PC-9 (cell line): ENCODE measurements at regions not wholly inside any gene's neighbourhood (a gene's known extent, or its start where the extent isn't known, plus 50 kb on each side); places are given as distances from the start of the nearest gene placed in this dataset.

Source experiments
- BruUV-seq: library from RNA; stranded (reverse); fragments of 400-500 nt; replicated peaks from 2 replicates; lab custom pipeline; 2021; lab: Mats Ljungman, UMichigan
- CTCF ChIA-PET: fragments of 300-600 bp; sonication (Branson Sonifier 250); formaldehyde crosslinking; loops from one replicate; lab custom pipeline; 2022; ENCODE audit warnings: antibody characterized with exemption; lab: Charles Lee
- POLR2A ChIA-PET: fragments of 300-600 bp; sonication (Branson Sonifier 250); formaldehyde crosslinking; loops from one replicate; lab custom pipeline; 2022; ENCODE audit warnings: antibody characterized with exemption; ENCODE audit not compliant: unreplicated experiment; lab: Charles Lee
- DNase-seq, 2 experiments: peaks; one replicate each; pipeline versions ENCODE4 v3.0.0 to v3.0.0-alpha.2; 2015 to 2022; ENCODE audit warnings: mixed read lengths in 1 of 2
- H2AFZ ChIP-seq: fragments of 200-600 bp; sonication (generic); 2 replicates; pipeline ENCODE4 v1.8.1; 2017; ENCODE audit warnings: antibody characterized with exemption
- H3F3A ChIP-seq: fragments of 200-600 bp; sonication (generic); 2 replicates; pipeline ENCODE4 v1.8.1; 2017; ENCODE audit warnings: antibody characterized with exemption, mild to moderate bottlenecking, low read depth; ENCODE audit not compliant: insufficient read depth
- H3K27ac ChIP-seq: fragments of 200-600 bp; sonication (generic); 2 replicates; pipeline ENCODE4 v1.6.1; 2016; ENCODE audit warnings: mixed run types
- H3K27me3 ChIP-seq: fragments of 200-600 bp; sonication (generic); 2 replicates; pipeline ENCODE4 v1.6.1; 2016; ENCODE audit warnings: low read depth, mixed run types; ENCODE audit not compliant: insufficient read depth
- H3K36me3 ChIP-seq: fragments of 200-600 bp; sonication (generic); 2 replicates; pipeline ENCODE4 v1.6.1; 2016; ENCODE audit warnings: low read depth, mixed run types
- H3K4me1 ChIP-seq: fragments of 200-600 bp; sonication (generic); replicated peaks from 2 replicates; pipeline ENCODE4 v1.6.1; 2016; ENCODE audit warnings: mixed run types; ENCODE audit not compliant: insufficient read depth
- H3K4me2 ChIP-seq: fragments of 200-600 bp; sonication (generic); 2 replicates; pipeline ENCODE4 v1.6.1; 2017; ENCODE audit warnings: mixed run types
- H3K4me3 ChIP-seq: fragments of 200-600 bp; sonication (generic); 2 replicates; pipeline ENCODE4 v1.6.1; 2016; ENCODE audit warnings: mixed run types
- H3K79me2 ChIP-seq: fragments of 200-600 bp; sonication (generic); 2 replicates; pipeline ENCODE4 v1.6.1; 2017; ENCODE audit warnings: low read depth, mixed run types
- H3K9me2 ChIP-seq: fragments of 200-600 bp; sonication (generic); 2 replicates; pipeline ENCODE4 v1.8.1; 2017; ENCODE audit warnings: mild to moderate bottlenecking; ENCODE audit not compliant: insufficient read depth
- H3K9me3 ChIP-seq: fragments of 200-600 bp; sonication (generic); 2 replicates; pipeline ENCODE4 v1.8.1; 2016; ENCODE audit warnings: low read depth; ENCODE audit not compliant: insufficient read depth
- H4K20me1 ChIP-seq: fragments of 200-600 bp; sonication (generic); 2 replicates; pipeline ENCODE4 v1.8.1; 2017; ENCODE audit not compliant: insufficient read depth
- EZH2 ChIP-seq: fragments of 200-600 bp; sonication (generic); IDR thresholded peaks from 2 replicates; pipeline ENCODE4 v1.8.0; 2017; ENCODE audit warnings: antibody characterized with exemption, low read depth
- intact Hi-C: fragments of 100-400 bp; cut with micrococcal nuclease; formaldehyde crosslinking; loops from one replicate; pipeline ENCODE4 v1.10.0; 2022; ENCODE audit not compliant: unreplicated experiment
- TF ChIP-seq, protein P1 (sequence below): fragments of 200-600 bp; sonication (generic); conservative IDR thresholded peaks from 2 replicates; pipeline ENCODE4 v1.6.1; 2017; ENCODE audit warnings: mixed run types, antibody characterized with exemption, mild to moderate bottlenecking, moderate library complexity

DNA sequence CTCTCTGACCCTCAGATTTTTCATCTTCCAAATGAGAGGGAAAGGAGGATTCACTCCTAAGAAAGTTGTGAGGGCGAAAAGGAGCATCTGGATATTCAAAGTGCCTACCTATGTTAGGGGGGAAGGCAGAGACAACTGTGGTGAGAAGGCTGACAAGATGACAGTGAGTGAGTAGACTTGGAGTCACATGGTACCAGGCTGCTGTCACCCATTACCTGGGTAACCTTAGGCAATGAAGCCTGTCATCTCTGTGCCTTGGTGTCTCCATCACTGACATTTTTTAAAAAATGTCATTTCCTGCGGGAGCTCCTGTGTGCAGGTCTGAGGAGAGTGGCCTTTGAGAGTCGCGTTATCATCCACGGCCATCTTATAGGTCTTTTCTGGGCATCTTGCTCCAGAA is 124.0 kb downstream of the MAF start:
- POLR2A ChIA-PET, result no interaction called here
- Histone ChIP-seq H3K9me3 (no peaks in the 10 kb centered on the region), H3K27ac (no peak overlapping the region), H2AFZ (no peak overlapping the region), H3K4me3 (no peak overlapping the region), H3K79me2 (no peaks in the 10 kb centered on the region), H3K4me2 (no peak overlapping the region), H3K4me1 (no peaks in the 10 kb centered on the region), H3K27me3 (peaks cover 9% of the 10 kb centered on the region; the same call in 1 of the 2 replicates), H3F3A (no peaks in the 10 kb centered on the region), H3K36me3 (no peaks in the 10 kb centered on the region), H3K9me2 (no peaks in the 10 kb centered on the region), H4K20me1 (no peaks in the 10 kb centered on the region)
- CTCF ChIA-PET, result no interaction called here
- no peak for DNase-seq
- no peak for TF ChIP-seq EZH2
- TF ChIP-seq, protein P1, sequence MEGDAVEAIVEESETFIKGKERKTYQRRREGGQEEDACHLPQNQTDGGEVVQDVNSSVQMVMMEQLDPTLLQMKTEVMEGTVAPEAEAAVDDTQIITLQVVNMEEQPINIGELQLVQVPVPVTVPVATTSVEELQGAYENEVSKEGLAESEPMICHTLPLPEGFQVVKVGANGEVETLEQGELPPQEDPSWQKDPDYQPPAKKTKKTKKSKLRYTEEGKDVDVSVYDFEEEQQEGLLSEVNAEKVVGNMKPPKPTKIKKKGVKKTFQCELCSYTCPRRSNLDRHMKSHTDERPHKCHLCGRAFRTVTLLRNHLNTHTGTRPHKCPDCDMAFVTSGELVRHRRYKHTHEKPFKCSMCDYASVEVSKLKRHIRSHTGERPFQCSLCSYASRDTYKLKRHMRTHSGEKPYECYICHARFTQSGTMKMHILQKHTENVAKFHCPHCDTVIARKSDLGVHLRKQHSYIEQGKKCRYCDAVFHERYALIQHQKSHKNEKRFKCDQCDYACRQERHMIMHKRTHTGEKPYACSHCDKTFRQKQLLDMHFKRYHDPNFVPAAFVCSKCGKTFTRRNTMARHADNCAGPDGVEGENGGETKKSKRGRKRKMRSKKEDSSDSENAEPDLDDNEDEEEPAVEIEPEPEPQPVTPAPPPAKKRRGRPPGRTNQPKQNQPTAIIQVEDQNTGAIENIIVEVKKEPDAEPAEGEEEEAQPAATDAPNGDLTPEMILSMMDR, result no peak
- intact Hi-C loops, result no loop called here
- BruUV-seq, result no TSS peak

DNA sequence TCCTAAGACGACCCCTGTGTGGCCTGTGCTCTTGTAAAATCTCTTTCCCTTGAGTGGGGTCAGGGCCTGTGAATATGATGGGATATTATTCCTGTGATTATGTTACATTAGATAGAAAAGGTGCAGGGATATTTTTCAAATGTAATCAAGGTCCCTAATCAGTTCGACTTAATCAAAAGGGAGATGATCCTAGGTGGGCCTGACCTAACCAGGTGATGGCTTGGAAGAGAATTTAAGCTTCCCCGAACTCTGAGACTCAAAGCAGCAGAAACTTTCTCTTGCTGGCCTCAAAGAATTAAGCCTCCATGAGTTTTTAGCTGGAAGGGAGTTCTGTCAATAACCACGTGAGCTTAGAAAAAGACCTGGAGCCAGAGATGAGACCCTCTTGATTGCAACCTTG is 124.7 kb downstream of the MAF start:
- Histone ChIP-seq H3K36me3 (no peaks in the 10 kb centered on the region), H3K79me2 (no peaks in the 10 kb centered on the region), H3K9me2 (no peaks in the 10 kb centered on the region), H3K4me3 (no peak overlapping the region), H3F3A (no peaks in the 10 kb centered on the region), H3K4me1 (no peaks in the 10 kb centered on the region), H2AFZ (no peak overlapping the region), H3K27ac (no peak overlapping the region), H4K20me1 (no peaks in the 10 kb centered on the region), H3K27me3 (peaks cover 9% of the 10 kb centered on the region; the same call in 1 of the 2 replicates), H3K4me2 (no peak overlapping the region), H3K9me3 (no peaks in the 10 kb centered on the region)
- POLR2A ChIA-PET, result no interaction called here
- BruUV-seq, result no TSS peak
- intact Hi-C loops, result no loop called here
- CTCF ChIA-PET, result no interaction called here
- no peak for DNase-seq
- TF ChIP-seq, protein P1, result no peak
- no peak for TF ChIP-seq EZH2

DNA sequence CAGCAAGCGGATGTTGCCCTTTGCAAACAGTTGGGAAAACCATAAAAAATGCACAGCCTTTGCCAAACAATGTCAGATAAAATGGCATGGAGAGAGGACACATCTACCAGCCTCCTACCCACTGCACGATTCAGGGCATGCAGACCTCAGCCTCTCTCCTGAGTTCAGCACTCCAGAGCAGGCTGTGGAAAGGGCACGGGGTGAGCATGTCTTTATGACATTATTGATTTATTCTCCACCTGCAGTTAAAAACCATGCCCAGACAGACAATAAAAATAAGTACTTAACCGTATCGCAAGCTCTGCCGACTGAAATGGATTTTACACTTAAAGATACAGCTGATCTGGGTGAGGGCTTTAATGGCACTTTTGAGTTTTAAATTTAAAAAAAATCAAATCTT is 127.1 kb downstream of the MAF start:
- Histone ChIP-seq H3K27ac (no peak overlapping the region), H3K4me2 (no peak overlapping the region), H3F3A (no peaks in the 10 kb centered on the region), H3K9me2 (no peaks in the 10 kb centered on the region), H4K20me1 (no peaks in the 10 kb centered on the region), H3K36me3 (no peaks in the 10 kb centered on the region), H3K79me2 (no peaks in the 10 kb centered on the region), H3K9me3 (no peaks in the 10 kb centered on the region), H3K4me1 (no peaks in the 10 kb centered on the region), H3K27me3 (peaks cover 9% of the 10 kb centered on the region; the same call in 1 of the 2 replicates), H3K4me3 (no peak overlapping the region), H2AFZ (no peak overlapping the region)
- no peak for TF ChIP-seq EZH2
- TF ChIP-seq, protein P1, result no peak
- intact Hi-C loops, result no loop called here
- POLR2A ChIA-PET, result no interaction called here
- CTCF ChIA-PET, result no interaction called here
- BruUV-seq, result no TSS peak
- no peak for DNase-seq
